Thyroid gland (tissue), 4 donors: ENCODE measurements at regions not wholly inside any gene's neighbourhood (a gene's known extent, or its start where the extent isn't known, plus 50 kb on each side); places are given as distances from the start of the nearest gene placed in this dataset.

Experiments
- POLR2A ChIP-seq, 2 donors: fragments of 450-650 bp; IDR thresholded peaks; one replicate each; pipeline ENCODE4 v1.6.1; 2017; ENCODE audit warnings: antibody characterized with exemption in 2 of 2, mild to moderate bottlenecking in 2 of 2, moderate library complexity in 1 of 2
- TF ChIP-seq, protein P1 (sequence below), 6 experiments: fragments of 200-600 bp in 3 of 6; fragments of 450-650 bp in 3 of 6; sonication (generic) in 3 of 6; IDR thresholded peaks; one replicate each; pipeline ENCODE4 v1.5.1; 2016 to 2019; ENCODE audit warnings: antibody characterized with exemption in 6 of 6, mild to moderate bottlenecking in 2 of 6, inconsistent platforms in 1 of 6, moderate library complexity in 1 of 6

- TF ChIP-seq, protein P1, sequence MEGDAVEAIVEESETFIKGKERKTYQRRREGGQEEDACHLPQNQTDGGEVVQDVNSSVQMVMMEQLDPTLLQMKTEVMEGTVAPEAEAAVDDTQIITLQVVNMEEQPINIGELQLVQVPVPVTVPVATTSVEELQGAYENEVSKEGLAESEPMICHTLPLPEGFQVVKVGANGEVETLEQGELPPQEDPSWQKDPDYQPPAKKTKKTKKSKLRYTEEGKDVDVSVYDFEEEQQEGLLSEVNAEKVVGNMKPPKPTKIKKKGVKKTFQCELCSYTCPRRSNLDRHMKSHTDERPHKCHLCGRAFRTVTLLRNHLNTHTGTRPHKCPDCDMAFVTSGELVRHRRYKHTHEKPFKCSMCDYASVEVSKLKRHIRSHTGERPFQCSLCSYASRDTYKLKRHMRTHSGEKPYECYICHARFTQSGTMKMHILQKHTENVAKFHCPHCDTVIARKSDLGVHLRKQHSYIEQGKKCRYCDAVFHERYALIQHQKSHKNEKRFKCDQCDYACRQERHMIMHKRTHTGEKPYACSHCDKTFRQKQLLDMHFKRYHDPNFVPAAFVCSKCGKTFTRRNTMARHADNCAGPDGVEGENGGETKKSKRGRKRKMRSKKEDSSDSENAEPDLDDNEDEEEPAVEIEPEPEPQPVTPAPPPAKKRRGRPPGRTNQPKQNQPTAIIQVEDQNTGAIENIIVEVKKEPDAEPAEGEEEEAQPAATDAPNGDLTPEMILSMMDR (IDR thresholded peaks at IDR 0.05): no peak
- TF ChIP-seq POLR2A (IDR thresholded peaks at IDR 0.05): no peak
Measured at GRCh38 chr3:102265720-102266119, 169.1 kb upstream of the ZPLD1 start.
